ENCODE measurements at regions not wholly inside any gene's neighbourhood (a gene's known extent, or its start where the extent isn't known, plus 50 kb on each side); places are given as distances from the start of the nearest gene placed in this dataset.

- Histone ChIP-seq H3K27me3 (ENCODE audit: insufficient read depth, low read length) (no peaks in the 10 kb centered on the region), H4K20me1 (ENCODE audit: control insufficient read depth, insufficient read depth, insufficient read length) (no peaks in the 10 kb centered on the region), H3K4ac (ENCODE audit: low read depth, low read length) (no peak overlapping the region), H2BK20ac (ENCODE audit: low read depth, low read length, poor library complexity, severe bottlenecking) (no peak overlapping the region), H3T11ph (ENCODE audit: low read length) (no peak overlapping the region), H2BK5ac (ENCODE audit: insufficient read length, low read length) (no peak overlapping the region), H3K14ac (ENCODE audit: insufficient read depth, low read length) (no peak overlapping the region), H3K23ac (ENCODE audit: insufficient read length, low read depth, low read length) (no peak overlapping the region), H3K79me2 (ENCODE audit: insufficient read depth, low read length) (no peaks in the 10 kb centered on the region), H3K56ac (ENCODE audit: insufficient read length, low read depth, low read length) (no peak overlapping the region), H2AK5ac (ENCODE audit: insufficient read length, low read length) (no peak overlapping the region), H3K18ac (ENCODE audit: insufficient read length, low read depth, low read length) (no peak overlapping the region), H3K79me1 (ENCODE audit: insufficient read depth, low read depth, low read length, poor library complexity, severe bottlenecking) (no peaks in the 10 kb centered on the region), H3K9me3 (ENCODE audit: control insufficient read depth, low read depth, low read length) (no peaks in the 10 kb centered on the region), H4K8ac (replicated peaks; ENCODE audit: insufficient read length, low read depth, low read length) (no peak overlapping the region), H4K91ac (ENCODE audit: insufficient read length, low read depth, low read length) (no peak overlapping the region), H3K4me2 (ENCODE audit: insufficient read depth, insufficient read length, low read length) (no peak overlapping the region), H3K4me1 (ENCODE audit: insufficient read depth, low read length) (no peaks in the 10 kb centered on the region), H2BK120ac (ENCODE audit: low read depth, low read length, poor library complexity, severe bottlenecking) (no peak overlapping the region), H2BK15ac (ENCODE audit: low read depth, low read length) (no peak overlapping the region), H4K5ac (ENCODE audit: insufficient read length, low read depth, low read length) (no peak overlapping the region), H3K27ac (ENCODE audit: insufficient read length, low read depth, low read length) (no peak overlapping the region), H3K9ac (ENCODE audit: extremely low read depth, insufficient read length, low read length) (no peak overlapping the region), H2BK12ac (ENCODE audit: insufficient read length, low read depth, low read length) (no peak overlapping the region), H2AFZ (ENCODE audit: low read length) (no peak overlapping the region), H3K23me2 (ENCODE audit: insufficient read length, low read depth, low read length, poor library complexity, severe bottlenecking) (no peaks in the 10 kb centered on the region)
- whole genome bisulfite sequencing (ENCODE audit: extremely low coverage, insufficient read length, low lambda C conversion rate), result no CpG with 5 or more reads among the region's 2 CpGs
- H3K27me3 Mint-ChIP-seq (ENCODE audit: low read depth), result no peaks in the 10 kb centered on the region
- H3K36me3 Mint-ChIP-seq (ENCODE audit: insufficient read depth in 1 of 3, low read depth in 3 of 3), result peaks cover 0 to 4% (median 0%) of the 10 kb centered on the region in 3 experiments; a peak in 1 of 7 replicates
- peaks cover 4% of the 10 kb centered on the region in 2 experiments; a peak in 2 of 4 replicates for H3K4me1 Mint-ChIP-seq
- DNase-seq, result no peak
- H3K4me3 Mint-ChIP-seq, result no peak overlapping the region
- H3K9me3 Mint-ChIP-seq, result peaks cover 2 to 6% of the 10 kb centered on the region in 2 experiments; a peak in 2 of 5 replicates
- no peak for TF ChIP-seq CTCF (conservative IDR thresholded peaks at IDR 0.05)
- H3K27ac Mint-ChIP-seq, result no peak overlapping the region
Observed at GRCh38 chr1:55446351-55446750, 231.2 kb upstream of the USP24 start.

Measured in H9 (cell line).